ENCODE measurements at regions not wholly inside any gene's neighbourhood (a gene's known extent, or its start where the extent isn't known, plus 50 kb on each side); places are given as distances from the start of the nearest gene placed in this dataset.

GRCh38 chr12:9449181-9449580, 158.5 kb downstream of the KLRB1 start:
- no peak for TF ChIP-seq EZH2phosphoT487 (IDR thresholded peaks at IDR 0.05; ENCODE audit: unreplicated experiment)
- no peak for TF ChIP-seq EZH2 (IDR thresholded peaks at IDR 0.05; ENCODE audit: low read depth, unreplicated experiment)
- TF ChIP-seq, protein P1, sequence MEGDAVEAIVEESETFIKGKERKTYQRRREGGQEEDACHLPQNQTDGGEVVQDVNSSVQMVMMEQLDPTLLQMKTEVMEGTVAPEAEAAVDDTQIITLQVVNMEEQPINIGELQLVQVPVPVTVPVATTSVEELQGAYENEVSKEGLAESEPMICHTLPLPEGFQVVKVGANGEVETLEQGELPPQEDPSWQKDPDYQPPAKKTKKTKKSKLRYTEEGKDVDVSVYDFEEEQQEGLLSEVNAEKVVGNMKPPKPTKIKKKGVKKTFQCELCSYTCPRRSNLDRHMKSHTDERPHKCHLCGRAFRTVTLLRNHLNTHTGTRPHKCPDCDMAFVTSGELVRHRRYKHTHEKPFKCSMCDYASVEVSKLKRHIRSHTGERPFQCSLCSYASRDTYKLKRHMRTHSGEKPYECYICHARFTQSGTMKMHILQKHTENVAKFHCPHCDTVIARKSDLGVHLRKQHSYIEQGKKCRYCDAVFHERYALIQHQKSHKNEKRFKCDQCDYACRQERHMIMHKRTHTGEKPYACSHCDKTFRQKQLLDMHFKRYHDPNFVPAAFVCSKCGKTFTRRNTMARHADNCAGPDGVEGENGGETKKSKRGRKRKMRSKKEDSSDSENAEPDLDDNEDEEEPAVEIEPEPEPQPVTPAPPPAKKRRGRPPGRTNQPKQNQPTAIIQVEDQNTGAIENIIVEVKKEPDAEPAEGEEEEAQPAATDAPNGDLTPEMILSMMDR (conservative IDR thresholded peaks at IDR 0.05; ENCODE audit: low read depth in 2 of 2): no peak
- TF ChIP-seq CREB1 (CRISPR knock-in tag; IDR thresholded peaks at IDR 0.05; ENCODE audit: low read depth): no peak
- no peak for TF ChIP-seq REST (IDR thresholded peaks at IDR 0.05; ENCODE audit: unreplicated experiment)
- TF ChIP-seq POLR2AphosphoS5 (IDR thresholded peaks at IDR 0.05; ENCODE audit: low read depth): no peak
- TF ChIP-seq JUNB (IDR thresholded peaks at IDR 0.05; ENCODE audit: unreplicated experiment): no peak
- no peak for TF ChIP-seq ZNF331 (CRISPR knock-in tag; IDR thresholded peaks at IDR 0.05; ENCODE audit: low read depth)
- no peak for TF ChIP-seq ZNF114 (CRISPR knock-in tag; IDR thresholded peaks at IDR 0.05)
- TF ChIP-seq, protein P2, sequence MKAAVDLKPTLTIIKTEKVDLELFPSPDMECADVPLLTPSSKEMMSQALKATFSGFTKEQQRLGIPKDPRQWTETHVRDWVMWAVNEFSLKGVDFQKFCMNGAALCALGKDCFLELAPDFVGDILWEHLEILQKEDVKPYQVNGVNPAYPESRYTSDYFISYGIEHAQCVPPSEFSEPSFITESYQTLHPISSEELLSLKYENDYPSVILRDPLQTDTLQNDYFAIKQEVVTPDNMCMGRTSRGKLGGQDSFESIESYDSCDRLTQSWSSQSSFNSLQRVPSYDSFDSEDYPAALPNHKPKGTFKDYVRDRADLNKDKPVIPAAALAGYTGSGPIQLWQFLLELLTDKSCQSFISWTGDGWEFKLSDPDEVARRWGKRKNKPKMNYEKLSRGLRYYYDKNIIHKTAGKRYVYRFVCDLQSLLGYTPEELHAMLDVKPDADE (IDR thresholded peaks at IDR 0.05): no peak
- TF ChIP-seq STAT1 (IDR thresholded peaks at IDR 0.05; ENCODE audit: unreplicated experiment): no peak

Measured in GM23338 (cell line).